Stromal cell of bone marrow (primary cell): ENCODE measurements at regions not wholly inside any gene's neighbourhood (a gene's known extent, or its start where the extent isn't known, plus 50 kb on each side); places are given as distances from the start of the nearest gene placed in this dataset.

Experiments used
- DNase-seq: peaks from one replicate; pipeline ENCODE4 v3.0.0-alpha.2; 2012; ENCODE audit warnings: low read depth

DNA sequence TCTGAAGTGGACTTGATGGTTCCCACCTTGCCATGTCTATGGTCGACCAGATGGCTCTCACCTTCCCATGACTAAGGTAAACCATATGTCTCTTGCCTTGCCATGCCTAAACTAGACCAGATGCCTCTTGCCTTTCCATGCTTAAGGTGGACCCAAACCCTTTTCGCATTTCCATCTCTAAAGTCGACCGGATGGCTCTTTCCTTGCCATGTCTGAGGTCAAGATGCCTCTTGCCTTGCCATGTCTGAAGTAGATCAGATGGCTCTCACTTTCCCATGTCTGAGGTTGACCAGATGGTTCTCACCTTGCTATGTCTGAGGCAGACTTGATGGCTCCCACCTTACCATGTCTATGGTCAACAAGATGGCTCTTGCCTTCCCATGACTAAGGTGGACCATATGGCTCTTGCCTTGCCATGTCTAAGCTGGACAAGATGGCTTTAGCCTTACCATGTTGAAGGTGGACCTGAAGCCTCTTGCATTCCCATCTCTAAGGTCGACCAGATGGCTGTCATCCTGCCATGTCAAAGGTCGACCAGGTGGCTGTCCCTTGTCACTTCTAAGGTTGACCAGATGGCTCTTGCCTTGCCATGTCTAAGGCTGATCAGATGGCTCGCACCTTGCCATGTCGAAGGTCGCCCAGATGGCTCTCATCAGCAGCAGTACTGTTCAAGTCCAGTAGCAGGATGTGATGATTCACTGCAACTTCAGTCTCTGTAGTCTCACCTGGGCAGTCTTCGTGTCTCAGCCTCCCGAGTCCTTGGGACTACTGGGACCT lies 1439.4 kb downstream of the UQCRFS1 start:
- DNase-seq, result no peak

DNA sequence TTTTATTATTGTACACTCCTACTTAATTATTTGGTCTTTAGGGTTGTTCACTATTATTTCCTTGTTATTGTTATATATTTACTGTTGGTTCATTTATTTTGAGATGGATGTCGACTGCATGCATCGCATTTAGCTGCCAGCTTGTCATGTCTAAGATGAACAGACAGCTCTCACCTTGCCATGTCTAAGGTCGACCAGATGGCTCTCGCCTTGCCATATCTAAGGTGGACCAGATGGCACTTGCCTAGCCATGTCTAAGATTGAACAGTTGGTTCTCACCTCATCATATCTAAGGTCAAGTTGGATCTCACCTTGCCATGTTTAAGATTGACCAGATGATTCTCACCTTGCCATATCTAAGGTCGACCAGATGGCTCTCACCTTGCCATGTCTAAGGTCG lies 1440.9 kb downstream of the UQCRFS1 start:
- DNase-seq, result no peak

DNA sequence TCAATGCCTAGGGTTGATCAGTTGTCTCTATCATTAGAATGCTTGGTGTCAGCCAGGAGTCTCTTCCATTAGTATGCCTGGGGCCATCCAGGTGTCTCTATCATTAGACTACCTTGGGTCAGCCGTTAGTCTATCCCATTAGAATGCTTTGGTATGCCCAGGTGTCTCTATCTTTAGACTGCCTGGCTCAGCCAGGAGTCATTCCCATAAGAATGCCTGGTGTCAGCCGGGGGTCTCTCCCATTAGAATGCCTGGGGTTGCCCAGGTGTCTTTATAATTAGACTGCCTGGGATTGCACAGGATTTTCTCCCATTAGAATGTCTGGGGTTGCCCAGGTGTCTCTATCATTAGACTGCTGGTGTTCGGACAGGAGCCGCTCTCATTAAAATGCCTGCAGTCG lies 1442.9 kb downstream of the UQCRFS1 start:
- DNase-seq, result no peak

DNA sequence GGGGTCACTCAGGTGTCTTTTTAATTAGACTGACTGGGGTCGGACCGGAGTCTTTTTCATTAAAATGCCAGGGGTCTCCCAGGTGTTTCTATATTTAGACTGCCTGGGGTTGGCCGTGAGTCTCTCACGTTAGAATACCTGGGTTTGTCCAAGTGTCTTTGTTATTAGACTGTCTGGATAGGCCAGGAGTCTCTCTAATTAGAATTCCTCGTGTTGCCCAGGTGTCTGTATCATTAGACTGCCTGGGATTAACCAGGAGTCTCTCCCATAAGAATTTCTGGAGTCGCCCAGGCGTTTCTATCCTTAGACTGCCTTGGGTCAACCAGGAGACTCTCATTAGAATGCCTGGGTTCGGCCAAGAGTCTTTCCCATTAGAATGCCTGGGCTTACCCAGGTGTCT lies 1445.7 kb downstream of the UQCRFS1 start:
- no peak for DNase-seq

DNA sequence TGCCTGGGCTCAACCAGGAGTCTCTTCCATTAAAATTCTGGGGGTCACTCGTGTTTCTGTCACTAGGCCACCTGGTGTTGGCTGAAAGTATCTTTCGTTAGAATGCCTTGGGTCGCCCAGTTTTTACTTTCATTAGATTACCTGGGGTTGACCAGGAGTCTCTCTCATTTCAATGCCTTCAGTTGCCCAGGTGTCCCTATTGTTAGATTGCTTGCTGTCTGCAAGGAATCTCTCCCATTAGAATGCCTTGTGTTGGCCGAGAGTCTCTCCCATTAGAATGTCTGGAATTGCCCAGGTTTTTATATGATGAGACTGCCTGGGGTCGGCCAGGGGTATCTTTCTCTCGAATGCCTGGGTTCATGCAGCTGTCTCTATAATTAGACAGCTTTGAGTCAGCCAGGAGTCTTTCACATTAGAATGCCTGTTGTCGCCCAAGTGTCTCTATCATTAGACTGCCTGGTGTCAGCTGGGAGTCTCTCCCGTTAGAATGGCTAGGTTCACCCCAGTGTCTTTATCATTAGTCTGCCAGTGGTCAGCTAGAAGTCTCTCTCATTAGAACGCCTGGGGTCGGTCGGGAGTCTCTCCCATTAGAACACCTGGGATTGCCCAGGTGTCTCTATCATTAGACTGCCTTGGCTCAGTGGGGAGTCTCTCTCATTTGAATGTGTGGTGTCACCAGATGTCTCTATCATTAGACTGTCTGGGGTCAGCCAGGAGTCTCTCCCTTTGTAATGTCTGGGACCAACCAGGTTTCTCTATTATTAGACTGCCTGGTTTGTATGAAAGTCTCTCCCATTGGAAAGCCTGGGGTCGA lies 1446.8 kb downstream of the UQCRFS1 start:
- no peak for DNase-seq

DNA sequence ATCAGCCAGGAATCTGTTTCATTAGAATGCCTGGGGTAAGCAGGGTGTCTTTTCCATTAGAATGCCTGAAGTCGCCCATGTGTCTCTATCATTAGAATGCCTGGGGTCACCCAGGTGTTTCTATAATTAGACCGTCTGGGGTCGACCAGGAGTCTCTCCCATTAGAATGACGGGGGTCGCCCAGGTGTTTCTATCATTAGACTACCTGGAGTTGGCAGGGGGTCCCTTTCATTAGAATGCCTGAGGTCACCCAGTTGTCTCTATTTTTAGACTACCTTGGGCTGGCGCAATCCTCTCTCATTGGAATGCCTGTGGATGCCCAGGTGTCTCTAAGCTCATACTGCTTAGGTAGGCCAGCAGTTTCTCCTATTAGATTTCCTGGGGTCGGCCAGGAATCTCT lies 1447.6 kb downstream of the UQCRFS1 start:
- DNase-seq, result no peak

DNA sequence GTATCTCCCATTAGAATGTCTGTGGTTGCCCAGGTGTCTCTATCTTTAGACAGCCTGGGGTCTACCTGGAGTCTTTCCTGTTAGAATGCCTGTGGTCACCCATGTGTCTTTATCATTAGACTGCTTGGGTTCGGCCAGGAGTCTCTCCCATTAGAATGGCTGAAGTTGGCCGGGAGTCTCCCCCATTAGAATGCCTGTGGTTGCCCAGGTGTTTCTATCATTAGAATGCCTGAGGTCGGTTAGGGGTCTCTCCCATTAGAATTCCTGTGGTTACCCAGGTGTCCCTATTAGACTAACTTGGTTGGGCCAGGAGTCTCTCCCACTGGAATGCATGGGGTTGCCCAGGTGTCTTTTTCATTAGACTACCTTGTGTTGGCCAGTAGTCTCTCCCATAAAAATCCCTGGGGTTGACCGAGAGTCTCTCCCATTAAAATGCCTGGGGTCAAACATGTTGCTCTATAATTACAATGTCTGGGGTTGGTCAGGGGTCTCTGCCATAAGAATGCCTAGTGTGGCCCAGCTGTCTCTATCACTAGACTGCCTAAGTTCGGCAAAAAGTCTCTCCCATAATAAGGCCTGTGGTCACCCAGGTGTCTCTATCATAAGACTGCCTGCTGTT lies 1448.7 kb downstream of the UQCRFS1 start:
- DNase-seq, result no peak

DNA sequence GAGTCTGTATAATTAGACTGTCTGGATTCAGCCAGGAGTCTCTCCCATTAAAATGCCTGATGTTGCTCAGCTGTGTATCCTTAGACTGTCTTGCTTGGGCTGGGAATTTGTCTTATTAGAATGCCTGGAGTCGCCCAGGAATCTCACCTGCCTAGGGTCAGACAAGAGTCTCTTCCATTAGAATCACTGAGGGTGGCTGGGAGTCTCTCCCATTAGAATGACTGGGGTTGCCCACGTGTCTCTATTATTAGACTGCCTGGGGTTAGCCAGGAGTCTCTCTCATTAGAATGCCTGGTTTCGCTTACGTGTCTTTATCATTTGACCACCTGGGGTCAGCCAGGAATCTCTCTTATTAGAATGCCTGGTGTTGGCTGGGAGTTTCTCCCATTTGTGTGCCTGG lies 1450.0 kb downstream of the UQCRFS1 start:
- DNase-seq, result no peak

DNA sequence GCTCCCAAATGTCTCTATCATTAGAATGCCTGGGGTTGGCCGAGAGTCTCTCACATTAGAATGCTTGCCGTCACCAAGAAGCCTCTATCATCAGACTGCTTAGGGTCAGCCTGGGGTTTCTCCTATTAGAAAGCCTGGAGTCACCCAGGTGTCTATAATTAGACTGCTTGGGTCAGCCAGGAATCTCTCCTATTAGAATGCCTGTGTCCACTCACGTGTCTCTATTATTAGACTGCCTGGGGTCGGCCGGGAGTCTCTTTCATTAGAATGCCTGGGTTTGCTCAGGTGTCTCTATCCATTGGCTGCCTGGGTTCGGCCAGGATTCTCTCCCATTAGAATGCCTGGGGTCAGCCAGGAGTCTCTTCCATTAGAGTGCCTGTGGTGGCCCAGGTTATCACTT lies 1453.1 kb downstream of the UQCRFS1 start:
- no peak for DNase-seq

DNA sequence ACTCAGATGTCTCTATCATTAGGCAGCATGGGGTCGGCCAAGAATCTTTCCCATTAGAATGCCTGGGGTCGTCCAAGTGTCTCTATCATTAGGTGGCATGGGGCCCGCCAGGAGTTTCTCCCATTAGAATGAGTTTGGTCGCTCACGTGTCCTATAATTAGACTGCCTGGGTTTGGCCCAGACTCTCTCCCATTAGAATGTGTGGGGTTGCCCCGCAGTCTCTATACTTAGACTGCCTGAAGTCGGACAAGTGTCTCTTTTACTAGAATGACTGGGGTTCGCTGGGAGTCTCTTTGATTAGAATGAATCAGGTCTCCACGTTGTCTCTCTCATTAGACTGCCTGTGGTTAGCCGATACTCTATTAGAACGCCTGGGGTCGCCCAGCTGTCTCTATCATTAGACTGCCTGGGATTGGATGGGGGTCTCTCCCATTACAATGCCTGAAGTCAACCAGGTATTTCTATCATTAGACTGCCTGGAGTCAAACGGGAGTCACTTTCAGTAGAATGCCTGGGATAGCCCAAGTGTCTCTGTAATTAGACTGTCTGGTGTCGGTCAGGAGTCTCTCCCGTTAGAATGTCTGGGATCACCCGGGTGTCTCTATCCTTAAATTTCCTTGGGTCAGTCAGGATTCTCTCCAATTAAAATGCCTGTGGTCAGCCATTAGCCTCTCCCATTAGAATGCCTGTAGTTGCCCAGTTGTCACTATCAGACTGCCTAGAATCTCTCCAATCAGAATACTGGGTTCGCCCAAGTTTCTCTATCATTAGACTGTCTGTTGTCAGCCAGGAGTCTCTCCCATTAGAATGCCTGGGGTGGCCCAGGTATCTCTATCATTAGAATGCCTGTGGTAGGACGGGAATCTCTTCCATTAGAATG lies 1454.1 kb downstream of the UQCRFS1 start:
- no peak for DNase-seq

DNA sequence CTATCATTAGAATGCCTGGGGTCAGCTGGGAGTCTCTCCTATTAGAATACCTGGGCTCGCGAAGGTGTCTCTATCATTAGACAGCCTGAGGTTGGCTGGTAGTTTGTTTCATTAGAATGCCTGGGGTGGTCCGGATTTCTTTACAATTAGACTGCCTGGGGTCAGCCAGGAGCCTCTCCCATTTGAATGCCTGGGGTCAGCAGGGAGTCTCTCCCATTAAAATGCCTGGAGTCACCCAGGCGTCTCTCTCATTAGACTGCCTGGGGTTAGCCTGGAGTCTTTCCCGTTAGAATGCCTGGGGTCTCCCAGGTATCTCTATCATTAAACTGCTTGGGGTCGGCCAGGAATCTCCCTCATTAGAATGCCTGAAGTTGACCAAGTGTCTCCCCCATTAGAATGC lies 1458.3 kb downstream of the UQCRFS1 start:
- no peak for DNase-seq

DNA sequence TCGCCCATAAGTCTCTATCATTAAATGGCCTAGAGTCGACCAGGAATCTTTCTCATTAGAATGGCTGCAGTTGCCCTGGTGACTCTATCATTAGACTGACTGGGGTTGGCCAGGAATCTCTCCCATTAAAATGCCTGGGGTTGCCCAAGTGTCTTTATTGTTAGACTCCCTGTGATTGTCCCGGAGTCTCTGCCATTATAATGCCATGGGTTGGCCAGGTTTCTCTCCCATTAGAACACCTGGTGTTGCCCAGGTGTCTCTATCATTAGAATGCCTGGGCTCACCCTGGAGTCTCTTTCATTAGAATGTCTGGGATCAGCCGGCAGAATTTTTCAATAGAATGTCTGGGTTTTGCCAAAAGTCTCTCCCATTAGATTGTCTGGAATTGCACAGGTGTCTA lies 1459.3 kb downstream of the UQCRFS1 start:
- DNase-seq, result no peak

DNA sequence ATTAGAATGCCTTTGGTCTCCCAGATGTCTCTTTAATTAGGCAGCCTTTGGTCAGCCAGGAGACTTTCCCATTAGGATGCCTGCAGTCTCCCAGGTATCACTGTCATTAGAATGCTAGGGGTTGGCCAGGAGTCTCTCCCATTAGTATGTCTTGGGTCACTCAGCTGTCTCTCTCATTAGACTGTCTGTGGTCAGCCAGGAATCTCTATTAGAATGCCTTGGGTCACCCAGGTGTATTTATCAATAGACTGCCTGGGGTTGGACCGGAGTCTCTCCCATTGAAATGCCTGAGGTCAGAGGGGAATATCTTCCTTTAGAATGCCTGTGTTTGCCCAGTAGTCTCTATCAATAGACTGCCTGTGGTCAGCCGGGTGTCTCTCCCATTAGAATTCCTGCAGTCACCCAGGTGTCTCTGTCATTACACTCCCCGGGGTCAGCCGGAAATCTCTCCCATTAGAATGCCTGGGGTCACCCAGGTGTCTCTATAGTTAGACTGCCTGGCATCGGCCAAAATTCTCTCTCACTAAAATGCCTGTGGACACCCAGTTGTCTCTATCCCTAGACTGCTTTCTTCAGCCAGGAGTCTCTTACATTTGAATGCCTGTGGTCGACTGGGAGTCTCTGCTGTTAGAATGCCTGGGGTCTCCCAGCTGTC lies 1460.3 kb downstream of the UQCRFS1 start:
- DNase-seq, result no peak

DNA sequence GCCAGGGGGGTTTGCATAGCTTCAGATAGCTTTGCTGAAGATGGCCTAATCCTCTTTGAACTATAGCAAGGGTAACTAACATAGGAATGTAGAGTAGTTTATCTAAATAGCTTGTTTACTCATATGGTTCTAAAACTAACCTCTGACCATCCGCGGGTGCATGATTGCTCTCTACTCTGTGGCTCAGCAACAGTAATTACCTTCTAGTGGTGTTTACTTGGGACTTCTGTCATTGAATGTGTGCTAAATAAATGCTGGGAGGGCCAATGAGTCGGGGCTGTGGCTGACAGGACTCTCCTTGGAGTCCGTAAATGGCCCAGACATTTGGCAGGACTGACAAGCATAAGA lies 1461.9 kb downstream of the UQCRFS1 start:
- no peak for DNase-seq

DNA sequence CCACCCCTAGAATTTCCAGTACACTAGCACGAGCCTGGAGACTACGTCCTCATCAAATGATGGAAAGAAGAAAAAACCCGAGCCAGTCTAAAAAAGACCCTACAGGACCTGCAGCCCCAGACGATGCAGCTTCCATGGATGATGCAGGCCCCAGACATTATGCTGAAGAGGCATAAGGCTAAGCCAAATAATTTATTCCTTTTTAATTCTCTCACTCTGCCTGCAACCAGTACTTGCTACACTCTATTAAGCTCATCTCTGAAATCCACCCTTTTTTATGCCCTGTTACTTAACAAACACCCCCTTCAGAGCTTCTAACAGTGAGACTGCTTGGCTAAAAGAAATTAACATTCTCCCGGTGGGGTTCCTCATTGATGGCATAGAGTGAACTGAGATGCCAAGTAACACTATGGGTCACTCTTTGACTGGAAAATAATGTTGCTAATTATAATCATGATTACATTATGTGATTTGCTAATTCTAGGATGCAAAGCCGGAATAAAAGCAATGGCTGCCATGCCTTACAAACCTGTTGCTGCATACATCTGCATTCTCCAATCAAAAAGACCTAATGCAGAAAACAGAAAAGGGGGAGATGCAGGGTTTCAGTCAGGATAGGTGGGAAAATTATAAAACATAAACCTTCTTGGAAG lies 1462.4 kb downstream of the UQCRFS1 start:
- no peak for DNase-seq

DNA sequence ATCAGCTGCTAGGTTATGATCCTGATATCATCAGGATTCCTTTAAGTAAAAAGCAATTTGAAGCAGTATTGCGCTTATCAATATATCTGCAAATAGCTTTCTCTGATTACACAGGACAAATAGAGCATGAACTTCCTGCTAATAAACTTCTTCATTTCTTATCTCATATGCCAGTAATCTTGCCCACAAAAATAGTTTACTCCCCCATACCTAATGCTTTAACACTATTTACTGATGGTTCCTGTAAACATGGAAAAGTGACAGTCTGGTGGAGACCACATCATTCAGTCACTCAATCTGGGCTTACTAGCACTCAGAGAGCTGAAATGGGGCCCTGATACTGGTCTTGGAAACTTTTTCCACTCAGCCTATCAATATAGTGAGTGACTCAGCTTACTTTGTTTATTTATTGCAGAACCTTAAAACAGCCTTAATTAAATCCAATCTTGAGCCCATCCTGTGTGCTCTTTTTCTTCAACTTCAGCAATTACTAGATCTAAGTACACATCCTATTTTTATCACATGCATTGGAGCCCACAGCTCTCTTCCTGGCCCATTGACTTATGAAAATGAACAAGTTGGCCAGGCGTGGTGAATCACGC lies 1464.3 kb downstream of the UQCRFS1 start:
- DNase-seq, result no peak

DNA sequence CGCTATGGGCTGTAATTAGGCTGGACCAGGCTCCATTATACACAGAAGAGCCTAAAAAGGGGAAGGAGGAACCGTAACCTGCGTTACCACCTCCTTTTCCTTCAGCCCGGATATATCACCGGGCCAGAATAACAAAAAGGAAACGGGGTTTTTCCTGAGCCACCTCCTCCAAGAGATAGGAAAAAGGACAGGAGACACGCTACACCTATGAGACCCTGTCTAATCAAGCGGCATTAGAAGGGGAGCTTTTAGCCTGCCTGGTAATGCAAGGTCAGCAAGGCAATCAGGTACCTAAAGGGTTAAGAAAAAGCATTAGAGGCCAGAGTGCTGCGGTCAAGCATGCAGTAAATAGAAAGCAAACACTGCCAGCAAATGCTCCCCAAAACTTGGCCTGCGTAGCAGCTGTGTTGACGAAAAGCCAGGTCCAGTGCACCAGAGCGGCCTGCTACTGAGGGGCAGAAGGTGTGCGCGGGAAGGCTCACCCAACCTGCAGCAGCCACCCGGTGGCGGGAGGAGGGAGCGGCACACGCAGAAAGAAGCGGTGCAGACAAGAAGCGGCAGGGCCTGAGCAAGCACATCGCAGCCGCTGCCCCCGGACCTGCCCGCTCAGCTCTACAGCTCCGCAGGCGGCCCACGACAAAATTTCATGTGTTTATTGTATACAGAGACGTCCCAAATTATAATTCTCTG lies 1466.1 kb downstream of the UQCRFS1 start:
- no peak for DNase-seq

DNA sequence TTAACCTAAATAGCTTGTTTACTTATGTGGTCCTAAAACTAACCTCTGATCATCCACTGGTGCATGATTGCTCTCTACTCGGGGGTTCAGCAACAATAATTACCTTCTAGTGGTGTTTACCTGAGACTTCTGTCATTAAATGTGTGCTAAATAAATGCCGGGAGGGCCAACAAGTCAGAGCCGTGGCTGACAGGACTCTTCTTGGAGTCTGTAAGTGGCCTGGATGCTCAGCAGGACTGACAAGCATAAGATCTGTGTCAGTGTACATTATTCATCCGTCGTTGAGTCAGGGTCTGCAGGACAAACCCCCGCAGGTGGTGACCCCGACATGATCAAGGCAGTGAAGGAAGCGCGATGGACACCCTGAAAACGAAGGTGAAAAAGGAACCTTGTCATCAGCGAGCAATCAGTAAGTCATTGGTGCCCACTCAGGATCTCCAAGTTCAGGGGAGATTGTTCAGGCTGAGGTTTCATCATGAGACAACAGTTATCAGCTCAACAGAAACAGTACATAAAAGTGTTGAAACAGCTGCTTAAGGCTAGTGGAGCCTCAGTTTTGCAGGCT lies 1466.9 kb downstream of the UQCRFS1 start:
- no peak for DNase-seq

DNA sequence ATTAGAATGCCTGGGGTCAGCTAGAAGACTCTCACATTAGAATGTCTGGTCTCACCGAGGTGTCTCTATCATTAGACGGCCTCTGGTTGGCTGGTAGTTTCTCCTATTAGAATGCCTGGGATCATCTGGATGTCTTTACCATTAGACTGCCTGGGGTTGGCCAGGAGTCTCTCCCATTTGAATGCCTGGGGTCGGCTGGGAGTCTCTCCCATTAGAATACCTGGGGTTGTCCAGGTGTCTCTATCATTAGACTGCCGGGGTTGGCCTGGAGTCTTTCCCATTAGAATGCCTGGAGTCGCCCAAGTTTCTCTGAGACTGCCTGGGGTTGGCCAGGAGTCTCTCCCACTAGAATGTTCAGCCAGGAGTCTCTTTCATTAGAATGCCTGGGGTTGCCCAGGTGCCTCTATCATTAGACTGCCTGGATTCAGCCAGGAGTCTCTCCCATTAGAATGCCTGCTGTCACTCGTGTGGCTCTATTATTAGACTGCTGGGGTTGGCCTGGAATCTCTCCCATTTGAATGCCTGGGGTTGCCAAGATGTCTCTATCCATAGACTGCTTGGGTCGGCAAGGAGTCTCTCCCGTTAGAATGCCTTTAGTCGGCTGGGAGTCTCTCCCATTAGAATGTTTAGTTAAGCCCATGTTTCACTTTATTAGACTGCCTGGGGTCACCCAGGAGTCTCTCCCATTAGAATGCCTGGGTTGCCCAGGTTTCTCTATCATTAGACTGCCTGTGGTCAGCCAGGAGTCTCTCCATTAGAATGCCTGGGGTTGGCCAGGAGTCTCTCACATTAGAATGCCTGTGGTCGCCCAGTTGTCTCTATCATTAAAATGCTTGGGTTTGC lies 1467.8 kb downstream of the UQCRFS1 start:
- DNase-seq, result no peak
